ENCODE measurements at regions not wholly inside any gene's neighbourhood (a gene's known extent, or its start where the extent isn't known, plus 50 kb on each side); places are given as distances from the start of the nearest gene placed in this dataset.

GRCh38 chr7:22874904-22875303, 52.3 kb upstream of the TOMM7 start:
- Mint-ChIP-seq H3K36me3 (peaks cover 0 to 7% (median 0%) of the 10 kb centered on the region in 5 donors), H3K27me3 (no peaks in the 10 kb centered on the region), H3K27ac (no peak overlapping the region), H3K9me3 (no peaks in the 10 kb centered on the region), H3K4me1 (peaks cover 0 to 17% (median 0%) of the 10 kb centered on the region in 7 donors), H3K4me3 (no peak overlapping the region)
- Histone ChIP-seq H3K4me1 (ENCODE audit: control insufficient read depth in 2 of 2, insufficient read depth in 2 of 2, low read length in 2 of 2) (no peaks in the 10 kb centered on the region), H3K27ac (ENCODE audit: low read depth, low read length) (no peak overlapping the region), H3K27me3 (ENCODE audit: control insufficient read depth in 2 of 2, insufficient read depth in 2 of 2, low read length in 2 of 2) (no peaks in the 10 kb centered on the region), H3K9me3 (ENCODE audit: control insufficient read depth in 2 of 3, low read length in 3 of 3) (no peaks in the 10 kb centered on the region), H3K4me3 (ENCODE audit: low read length) (no peak overlapping the region), H3K36me3 (ENCODE audit: control insufficient read depth in 2 of 3, insufficient read depth in 3 of 3, low read length in 3 of 3) (no peaks in the 10 kb centered on the region)
- ATAC-seq (no peak), DNase-seq (no peak)
- ChIA-PET POLR2A (no interaction called here), CTCF (no interaction called here)
- intact Hi-C loops (cut with micrococcal nuclease) = no loop called here
